Naive thymus-derived CD8-positive, alpha-beta T cell (primary cell): ENCODE measurements at regions not wholly inside any gene's neighbourhood (a gene's known extent, or its start where the extent isn't known, plus 50 kb on each side); places are given as distances from the start of the nearest gene placed in this dataset.

Experiments
- ATAC-seq, 2 donors: fragments of 150-1000 bp; cut with Tn5 transposase in 1 of 2; sonication (Bioruptor Pico), chemical (Tn5 transposase) in 1 of 2; 1 replicate in 1 of 2; 2 replicates in 1 of 2; pipeline ENCODE4 v1.10.0; 2021; ENCODE audit warnings: mild to moderate bottlenecking in 2 of 2, moderate library complexity in 2 of 2
- POLR2A ChIA-PET: fragments of 350-600 bp; sonication (Branson Sonifier 250); formaldehyde crosslinking; loops from one replicate; lab custom pipeline; 2021; ENCODE audit warnings: antibody characterized with exemption; lab: Charles Lee
- DNase-seq, 10 donors: peaks; one replicate each; pipeline versions ENCODE4 v3.0.0 to v3.0.0-alpha.2; 2020 to 2022
- H3K27ac Mint-ChIP-seq, 10 donors: one replicate each; pipeline ENCODE4 v1.8.0; 2020 to 2022; ENCODE audit warnings: mild to moderate bottlenecking in 10 of 10, mixed read lengths in 10 of 10, moderate library complexity in 4 of 10, inconsistent platforms in 1 of 10
- H3K27me3 Mint-ChIP-seq, 5 donors: one replicate each; pipeline ENCODE4 v1.8.0; 2021 to 2022; ENCODE audit warnings: mixed read lengths in 5 of 5
- H3K36me3 Mint-ChIP-seq, 3 donors: one replicate each; pipeline ENCODE4 v1.8.0; 2020 to 2022; ENCODE audit warnings: mixed read lengths in 3 of 3, mild to moderate bottlenecking in 2 of 3, inconsistent platforms in 1 of 3
- H3K4me1 Mint-ChIP-seq, 4 donors: one replicate each; pipeline ENCODE4 v1.8.0; 2021 to 2022; ENCODE audit warnings: mixed read lengths in 4 of 4
- H3K4me3 Mint-ChIP-seq, 10 donors: one replicate each; pipeline ENCODE4 v1.8.0; 2020 to 2022; ENCODE audit warnings: mild to moderate bottlenecking in 10 of 10, mixed read lengths in 10 of 10, moderate library complexity in 6 of 10, inconsistent platforms in 1 of 10
- H3K9me3 Mint-ChIP-seq, 9 donors: one replicate each; pipeline ENCODE4 v1.8.0; 2020 to 2022; ENCODE audit warnings: mixed read lengths in 9 of 9, mild to moderate bottlenecking in 3 of 9, inconsistent platforms in 1 of 9, moderate library complexity in 1 of 9

GRCh38 chr13:83057119-83057518 is 825.2 kb downstream of the SLITRK1 start:
- POLR2A ChIA-PET, result no interaction called here
- DNase-seq (no peak), ATAC-seq (no peak)
- H3K27me3 Mint-ChIP-seq, result no peaks in the 10 kb centered on the region
- H3K9me3 Mint-ChIP-seq, result peaks cover 0 to 9% (median 2%) of the 10 kb centered on the region in 9 donors
- no peaks in the 10 kb centered on the region for H3K4me1 Mint-ChIP-seq
- no peak overlapping the region for H3K4me3 Mint-ChIP-seq
- no peaks in the 10 kb centered on the region for H3K36me3 Mint-ChIP-seq
- no peak overlapping the region for H3K27ac Mint-ChIP-seq

- no peaks in the 10 kb centered on the region for H3K36me3 Mint-ChIP-seq
- DNase-seq (no peak), ATAC-seq (no peak)
- no peak overlapping the region for H3K4me3 Mint-ChIP-seq
- POLR2A ChIA-PET, result no interaction called here
- no peaks in the 10 kb centered on the region for H3K4me1 Mint-ChIP-seq
- peaks cover 0 to 9% (median 2%) of the 10 kb centered on the region in 9 donors for H3K9me3 Mint-ChIP-seq
- no peak overlapping the region for H3K27ac Mint-ChIP-seq
- H3K27me3 Mint-ChIP-seq, result no peaks in the 10 kb centered on the region
These were observed 826.0 kb downstream of the SLITRK1 start for GRCh38 chr13:83056269-83056668.

GRCh38 chr13:83048419-83048818 is 833.9 kb downstream of the SLITRK1 start:
- Mint-ChIP-seq H3K36me3 (no peaks in the 10 kb centered on the region), H3K27me3 (no peaks in the 10 kb centered on the region), H3K9me3 (peaks cover 0 to 17% (median 2%) of the 10 kb centered on the region in 9 donors), H3K4me1 (no peaks in the 10 kb centered on the region), H3K27ac (no peak overlapping the region), H3K4me3 (no peak overlapping the region)
- no peak for ATAC-seq
- no peak for DNase-seq
- POLR2A ChIA-PET, result no interaction called here

- DNase-seq, result no peak
- Mint-ChIP-seq H3K4me1 (no peaks in the 10 kb centered on the region), H3K27me3 (no peaks in the 10 kb centered on the region), H3K4me3 (no peak overlapping the region), H3K27ac (no peak overlapping the region), H3K9me3 (peaks cover 0 to 32% (median 7%) of the 10 kb centered on the region in 9 donors), H3K36me3 (no peaks in the 10 kb centered on the region)
- ATAC-seq, result no peak
- POLR2A ChIA-PET, result no interaction called here
These were observed 857.2 kb downstream of the SLITRK1 start for GRCh38 chr13:83024955-83025594.

- H3K27me3 Mint-ChIP-seq, result no peaks in the 10 kb centered on the region
- no peaks in the 10 kb centered on the region for H3K4me1 Mint-ChIP-seq
- H3K4me3 Mint-ChIP-seq, result no peak overlapping the region
These were observed 858.0 kb downstream of the SLITRK1 start for GRCh38 chr13:83024232-83024631.

GRCh38 chr13:83019986-83020385 is 862.3 kb downstream of the SLITRK1 start:
- peaks cover 0 to 21% (median 2%) of the 10 kb centered on the region in 9 donors for H3K9me3 Mint-ChIP-seq
- no peak overlapping the region for H3K27ac Mint-ChIP-seq
- DNase-seq (no peak), ATAC-seq (no peak)
- POLR2A ChIA-PET, result no interaction called here
- no peaks in the 10 kb centered on the region for H3K36me3 Mint-ChIP-seq
- H3K4me1 Mint-ChIP-seq, result no peaks in the 10 kb centered on the region
- no peaks in the 10 kb centered on the region for H3K27me3 Mint-ChIP-seq
- H3K4me3 Mint-ChIP-seq, result no peak overlapping the region

More at GRCh38 chr13:83024232-83024631, 858.0 kb downstream of the SLITRK1 start:
- Mint-ChIP-seq H3K36me3 (no peaks in the 10 kb centered on the region), H3K9me3 (peaks cover 0 to 24% (median 6%) of the 10 kb centered on the region in 9 donors), H3K27ac (no peak overlapping the region)
- ATAC-seq (no peak), DNase-seq (no peak)
- POLR2A ChIA-PET, result no interaction called here

GRCh38 chr13:83009987-83010386 is 872.3 kb downstream of the SLITRK1 start:
- Mint-ChIP-seq H3K27me3 (no peaks in the 10 kb centered on the region), H3K9me3 (peaks cover 0 to 21% (median 2%) of the 10 kb centered on the region in 9 donors), H3K27ac (no peak overlapping the region), H3K36me3 (no peaks in the 10 kb centered on the region), H3K4me1 (no peaks in the 10 kb centered on the region), H3K4me3 (no peak overlapping the region)
- ATAC-seq (no peak), DNase-seq (no peak)
- POLR2A ChIA-PET, result no interaction called here

GRCh38 chr13:83008212-83008929 is 873.9 kb downstream of the SLITRK1 start:
- no peak for ATAC-seq
- POLR2A ChIA-PET, result no interaction called here
- no peaks in the 10 kb centered on the region for H3K27me3 Mint-ChIP-seq

GRCh38 chr13:83007226-83007625 is 875.0 kb downstream of the SLITRK1 start:
- no peaks in the 10 kb centered on the region for H3K4me1 Mint-ChIP-seq
- no peak for DNase-seq
- H3K27me3 Mint-ChIP-seq, result no peaks in the 10 kb centered on the region
- no peaks in the 10 kb centered on the region for H3K36me3 Mint-ChIP-seq
- no peak for ATAC-seq
- no peak overlapping the region for H3K4me3 Mint-ChIP-seq
- POLR2A ChIA-PET, result no interaction called here
- H3K27ac Mint-ChIP-seq, result no peak overlapping the region
- H3K9me3 Mint-ChIP-seq, result peaks cover 0 to 28% (median 2%) of the 10 kb centered on the region in 9 donors

More at GRCh38 chr13:83008212-83008929, 873.9 kb downstream of the SLITRK1 start:
- no peak overlapping the region for H3K27ac Mint-ChIP-seq
- DNase-seq, result no peak
- H3K9me3 Mint-ChIP-seq, result peaks cover 0 to 20% (median 2%) of the 10 kb centered on the region in 9 donors
- no peak overlapping the region for H3K4me3 Mint-ChIP-seq
- H3K36me3 Mint-ChIP-seq, result no peaks in the 10 kb centered on the region
- H3K4me1 Mint-ChIP-seq, result no peaks in the 10 kb centered on the region

- DNase-seq, result no peak
- Mint-ChIP-seq H3K9me3 (peaks cover 0 to 28% (median 4%) of the 10 kb centered on the region in 9 donors), H3K4me1 (no peaks in the 10 kb centered on the region), H3K27ac (no peak overlapping the region), H3K27me3 (no peaks in the 10 kb centered on the region), H3K36me3 (no peaks in the 10 kb centered on the region), H3K4me3 (no peak overlapping the region)
- ATAC-seq, result no peak
- POLR2A ChIA-PET, result no interaction called here
These were observed 879.1 kb downstream of the SLITRK1 start for GRCh38 chr13:83003185-83003584.

GRCh38 chr13:82993417-82993816 is 888.9 kb downstream of the SLITRK1 start:
- no peak overlapping the region for H3K4me3 Mint-ChIP-seq

GRCh38 chr13:82976499-82976898 is 905.8 kb downstream of the SLITRK1 start:
- no peak for ATAC-seq
- Mint-ChIP-seq H3K27ac (no peak overlapping the region), H3K4me3 (no peak overlapping the region), H3K9me3 (peaks cover 0 to 10% (median 2%) of the 10 kb centered on the region in 9 donors), H3K4me1 (peaks cover 0 to 2% (median 0%) of the 10 kb centered on the region in 4 donors), H3K36me3 (no peaks in the 10 kb centered on the region), H3K27me3 (no peaks in the 10 kb centered on the region)
- DNase-seq, result no peak
- POLR2A ChIA-PET, result no interaction called here

More at GRCh38 chr13:82993417-82993816, 888.9 kb downstream of the SLITRK1 start:
- Mint-ChIP-seq H3K36me3 (no peaks in the 10 kb centered on the region), H3K27me3 (no peaks in the 10 kb centered on the region), H3K9me3 (peaks cover 0 to 10% (median 0%) of the 10 kb centered on the region in 9 donors), H3K27ac (no peak overlapping the region), H3K4me1 (no peaks in the 10 kb centered on the region)
- DNase-seq (no peak), ATAC-seq (no peak)
- POLR2A ChIA-PET, result no interaction called here

- POLR2A ChIA-PET, result no interaction called here
- Mint-ChIP-seq H3K4me3 (no peak overlapping the region), H3K36me3 (no peaks in the 10 kb centered on the region), H3K27ac (no peak overlapping the region), H3K4me1 (no peaks in the 10 kb centered on the region), H3K27me3 (no peaks in the 10 kb centered on the region), H3K9me3 (peaks cover 0 to 15% (median 1%) of the 10 kb centered on the region in 9 donors)
- no peak for ATAC-seq
- DNase-seq, result no peak
These were observed 918.8 kb downstream of the SLITRK1 start for GRCh38 chr13:82963226-82964099.
